ENCODE measurements at regions not wholly inside any gene's neighbourhood (a gene's known extent, or its start where the extent isn't known, plus 50 kb on each side); places are given as distances from the start of the nearest gene placed in this dataset.
"Not testable (repeated sequence)": the region's sequence is repeated elsewhere in the genome, so short reads cannot be mapped to it uniquely, and the experiment has no call there.

GRCh38 chr2:228503731-228504130 is 322.2 kb upstream of the SPHKAP start:
- DNase-seq = no peak

GRCh38 chr2:228493852-228494251 is 312.4 kb upstream of the SPHKAP start:
- DNase-seq = no peak

GRCh38 chr2:228479014-228479413 is 297.5 kb upstream of the SPHKAP start:
- DNase-seq = no peak

- no peak for DNase-seq
Observed at GRCh38 chr2:228474466-228474865, 293.0 kb upstream of the SPHKAP start.

- DNase-seq = no peak
Observed at GRCh38 chr2:228469721-228470120, 288.2 kb upstream of the SPHKAP start.

GRCh38 chr2:228466851-228467250 is 285.4 kb upstream of the SPHKAP start:
- DNase-seq = no peak

- DNase-seq = no peak
Observed at GRCh38 chr2:228465408-228465807, 283.9 kb upstream of the SPHKAP start.

- no peak for DNase-seq
Observed at GRCh38 chr2:228458364-228458763, 276.9 kb upstream of the SPHKAP start.

GRCh38 chr2:228447266-228447915 is 265.9 kb upstream of the SPHKAP start:
- no peak for DNase-seq

GRCh38 chr2:228446734-228447133 is 265.2 kb upstream of the SPHKAP start:
- no peak for DNase-seq

- DNase-seq = no peak
Observed at GRCh38 chr2:228444161-228444560, 262.7 kb upstream of the SPHKAP start.

GRCh38 chr2:228433721-228434120 is 252.2 kb upstream of the SPHKAP start:
- DNase-seq = no peak

GRCh38 chr2:228432116-228432515 is 250.6 kb upstream of the SPHKAP start:
- DNase-seq = no peak

- DNase-seq = no peak
Observed at GRCh38 chr2:228430986-228431385, 249.5 kb upstream of the SPHKAP start.

GRCh38 chr2:228426502-228427216 is 245.2 kb upstream of the SPHKAP start:
- no peak for DNase-seq

GRCh38 chr2:228425411-228426060 is 244.0 kb upstream of the SPHKAP start:
- DNase-seq = not testable (repeated sequence)

- no peak for DNase-seq
Observed at GRCh38 chr2:228417956-228418355, 236.5 kb upstream of the SPHKAP start.

GRCh38 chr2:228417526-228417925 is 236.0 kb upstream of the SPHKAP start:
- no peak for DNase-seq

- DNase-seq = no peak
Observed at GRCh38 chr2:228410061-228410460, 228.6 kb upstream of the SPHKAP start.

- DNase-seq = no peak
Observed at GRCh38 chr2:228409493-228409892, 228.0 kb upstream of the SPHKAP start.

GRCh38 chr2:228408529-228409227 is 227.2 kb upstream of the SPHKAP start:
- no peak for DNase-seq

- DNase-seq = no peak
Observed at GRCh38 chr2:228407821-228408220, 226.3 kb upstream of the SPHKAP start.

- no peak for DNase-seq
Observed at GRCh38 chr2:228401065-228401912, 219.8 kb upstream of the SPHKAP start.

Data from GF-D8 (cell line).